ENCODE measurements at regions not wholly inside any gene's neighbourhood (a gene's known extent, or its start where the extent isn't known, plus 50 kb on each side); places are given as distances from the start of the nearest gene placed in this dataset.
A peak's percentile ranks its signal among the peaks of the same experiment; 100 is the strongest.

DNA sequence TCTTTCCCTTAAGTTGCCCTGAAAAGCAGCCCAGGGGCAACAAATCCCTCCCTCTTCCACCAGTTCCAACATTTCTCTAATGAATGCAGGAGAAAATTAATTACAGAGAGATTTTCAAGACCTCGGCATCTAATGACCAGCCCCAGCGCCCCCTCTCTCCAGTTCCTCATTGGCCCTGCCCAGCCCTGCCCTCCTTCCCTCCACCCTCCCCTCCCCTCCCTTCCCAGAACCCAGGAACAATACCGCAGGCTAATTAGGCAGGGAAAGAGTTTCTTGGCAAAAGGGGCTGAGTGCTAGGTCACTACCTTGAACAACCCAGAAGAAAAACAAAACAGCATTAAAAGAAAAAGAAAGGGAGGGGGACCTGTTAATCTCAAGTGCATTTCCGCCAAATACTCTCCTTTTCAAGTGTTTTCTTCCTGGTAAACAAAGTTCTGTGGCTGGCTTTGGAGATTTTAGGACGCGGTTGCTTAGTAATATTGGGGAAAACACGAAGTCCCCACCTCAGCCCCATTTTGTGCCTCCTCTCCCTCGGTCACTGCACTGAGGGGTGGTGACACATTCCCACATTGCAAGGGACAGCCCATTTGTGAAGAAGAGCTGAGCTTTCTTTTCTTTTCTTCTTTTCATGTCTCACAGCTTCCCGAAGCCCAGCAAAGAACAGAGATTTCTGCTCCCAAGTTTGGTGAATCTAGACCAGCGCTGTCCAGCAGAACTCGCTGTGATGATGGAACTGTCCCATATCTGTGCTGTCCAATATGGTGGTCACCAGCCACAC is 215.4 kb downstream of the SOX9 start:
- peak; percentile 60 for DNase-seq (ENCODE audit: low read depth, low spot score)
- no peak for TF ChIP-seq CTCF (IDR thresholded peaks at IDR 0.05; ENCODE audit: low read depth, low read length)
- in situ Hi-C loops (cut with HindIII; ENCODE audit: low sequenced_read_pairs): no loop called here
- no peak overlapping the region for H3K4me3 ChIP-seq (ENCODE audit: low read depth, low read length)

DNA sequence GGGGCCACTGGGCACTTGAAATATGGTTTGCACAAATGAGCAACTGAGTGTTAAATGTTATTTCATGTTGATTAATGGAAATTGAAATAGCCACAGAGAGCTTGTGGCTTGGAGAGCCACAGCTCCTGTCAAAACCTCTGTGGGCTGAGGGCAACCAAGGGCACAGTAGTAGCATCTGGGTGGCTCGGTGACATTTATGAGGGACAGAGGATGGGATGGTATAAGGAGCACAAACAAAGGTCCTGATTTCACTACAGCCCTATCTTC is 215.9 kb downstream of the SOX9 start:
- in situ Hi-C loops (cut with HindIII; ENCODE audit: low sequenced_read_pairs): no loop called here
- DNase-seq (ENCODE audit: low read depth, low spot score): no peak
- no peak for TF ChIP-seq CTCF (IDR thresholded peaks at IDR 0.05; ENCODE audit: low read depth, low read length)
- no peak overlapping the region for H3K4me3 ChIP-seq (ENCODE audit: low read depth, low read length)

GRCh38 chr17:72338304-72338703 is 217.5 kb downstream of the SOX9 start:
- no peak for TF ChIP-seq CTCF (IDR thresholded peaks at IDR 0.05; ENCODE audit: low read depth, low read length)
- in situ Hi-C loops (cut with HindIII; ENCODE audit: low sequenced_read_pairs): no loop called here
- no peak overlapping the region for H3K4me3 ChIP-seq (ENCODE audit: low read depth, low read length)
- DNase-seq (ENCODE audit: low read depth, low spot score): no peak

- in situ Hi-C loops (cut with HindIII; ENCODE audit: low sequenced_read_pairs): no loop called here
- TF ChIP-seq CTCF (IDR thresholded peaks at IDR 0.05; ENCODE audit: low read depth, low read length): no peak
- H3K4me3 ChIP-seq (ENCODE audit: low read depth, low read length): no peak overlapping the region
- peak; percentile 96 for DNase-seq (ENCODE audit: low read depth, low spot score)
Observed at GRCh38 chr17:72338847-72339790, 218.3 kb downstream of the SOX9 start.

DNA sequence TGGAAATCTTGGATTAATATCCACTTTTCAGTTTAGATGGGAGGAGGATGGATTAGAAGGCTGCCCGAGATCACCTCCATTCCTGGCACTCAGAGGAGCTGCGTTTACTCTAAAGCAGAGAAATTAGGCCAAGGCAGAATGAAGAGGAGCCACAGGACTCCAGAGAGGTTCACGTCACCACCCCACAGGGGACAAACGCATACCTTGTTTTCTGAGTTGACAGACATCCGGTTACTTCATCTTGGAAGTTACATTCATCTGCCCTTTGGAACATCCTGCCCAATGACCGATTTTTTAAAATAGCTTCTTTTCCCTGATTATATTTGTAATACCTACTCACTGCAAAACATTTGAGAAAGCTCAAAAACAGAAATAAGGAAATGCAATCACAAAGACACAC is 220.0 kb downstream of the SOX9 start:
- no peak for TF ChIP-seq CTCF (IDR thresholded peaks at IDR 0.05; ENCODE audit: low read depth, low read length)
- no peak for DNase-seq (ENCODE audit: low read depth, low spot score)
- in situ Hi-C loops (cut with HindIII; ENCODE audit: low sequenced_read_pairs): no loop called here
- H3K4me3 ChIP-seq (ENCODE audit: low read depth, low read length): no peak overlapping the region

DNA sequence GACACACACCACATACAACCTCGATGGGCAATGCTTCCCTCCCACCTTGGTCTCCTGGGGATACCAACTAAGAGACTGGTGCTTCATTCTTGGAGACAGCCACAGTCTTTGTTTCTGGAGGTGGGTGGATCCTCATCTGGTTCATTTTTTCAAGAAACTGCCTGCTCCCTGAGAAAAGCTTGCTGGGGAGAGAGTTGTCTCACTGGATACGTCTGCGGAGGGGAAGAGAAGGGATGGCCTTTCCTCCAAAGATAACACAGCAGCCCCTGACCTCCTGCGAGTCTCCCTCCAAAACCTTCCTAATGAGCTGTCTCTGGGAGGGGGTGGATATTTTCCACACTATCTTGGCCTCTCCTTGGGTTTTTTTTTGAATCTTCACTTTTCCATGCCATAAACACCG is 221.2 kb downstream of the SOX9 start:
- no peak overlapping the region for H3K4me3 ChIP-seq (ENCODE audit: low read depth, low read length)
- DNase-seq (ENCODE audit: low read depth, low spot score): no peak
- no peak for TF ChIP-seq CTCF (IDR thresholded peaks at IDR 0.05; ENCODE audit: low read depth, low read length)
- in situ Hi-C loops (cut with HindIII; ENCODE audit: low sequenced_read_pairs): no loop called here
